Endothelial cell of umbilical vein (primary cell): ENCODE measurements at regions not wholly inside any gene's neighbourhood (a gene's known extent, or its start where the extent isn't known, plus 50 kb on each side); places are given as distances from the start of the nearest gene placed in this dataset.
"Not testable (repeated sequence)": the region's sequence is repeated elsewhere in the genome, so short reads cannot be mapped to it uniquely, and the experiment has no call there.

Experiments used
- BruUV-seq: library from RNA; stranded (reverse); fragments of 400-500 nt; replicated peaks from 2 replicates; lab custom pipeline; 2021; lab: Mats Ljungman, UMichigan
- CTCF ChIA-PET: fragments of 300-600, 350-600 bp; sonication (Branson Sonifier 250); formaldehyde crosslinking; loops from one replicate; lab custom pipeline; 2021; ENCODE audit warnings: antibody characterized with exemption, inconsistent platforms; lab: Charles Lee
- POLR2A ChIA-PET: fragments of 300-600, 350-600 bp; sonication (Branson Sonifier 250); formaldehyde crosslinking; loops from one replicate; lab custom pipeline; 2021; ENCODE audit warnings: antibody characterized with exemption, inconsistent platforms; lab: Charles Lee
- DNase-seq: peaks from one replicate; pipeline ENCODE4 v3.0.0-alpha.2; 2011; ENCODE audit warnings: low read depth, low spot score
- FAIRE-seq: peaks from 2 replicates; lab custom pipeline; 2011; peaks lifted over from hg19 to GRCh38; lab: Jason Lieb, UNC
- H2AFZ ChIP-seq: 2 replicates; pipeline ENCODE4 v1.6.0; 2012; ENCODE audit warnings: low read depth, low read length, control low read depth, inconsistent platforms
- H3K27ac ChIP-seq: 2 replicates; pipeline ENCODE4 v1.5.1; 2011; ENCODE audit warnings: low read depth, mild to moderate bottlenecking, control low read depth, low read length, moderate library complexity; ENCODE audit not compliant: insufficient read depth
- H3K27me3 ChIP-seq, 2 experiments: 2 replicates each; pipeline versions ENCODE4 v1.6.0 to v1.6.1; 2011; ENCODE audit warnings: low read length in 2 of 2, mixed read lengths in 1 of 2; ENCODE audit not compliant: control insufficient read depth in 2 of 2, insufficient read depth in 2 of 2
- H3K36me3 ChIP-seq, 2 experiments: 2 replicates in 1 of 2; 3 replicates in 1 of 2; pipeline ENCODE4 v1.5.1; 2011; ENCODE audit warnings: low read length in 2 of 2, mild to moderate bottlenecking in 1 of 2, moderate library complexity in 1 of 2; ENCODE audit not compliant: control insufficient read depth in 2 of 2, insufficient read depth in 2 of 2; ENCODE audit errors: extremely low read depth in 1 of 2
- H3K4me1 ChIP-seq: 3 replicates; pipeline ENCODE4 v1.5.1; 2011; ENCODE audit warnings: mild to moderate bottlenecking, low read length; ENCODE audit not compliant: control insufficient read depth, insufficient read depth; ENCODE audit errors: extremely low read depth
- H3K4me2 ChIP-seq: 2 replicates; pipeline ENCODE4 v1.6.1; 2011; ENCODE audit warnings: low read length, control low read depth, mixed read lengths; ENCODE audit not compliant: insufficient read depth
- H3K4me3 ChIP-seq, 3 experiments: fragments of 200-600 bp in 1 of 3; sonication (generic), shearing (Covaris generic) in 1 of 3; replicated peaks in 1 of 3; 2 replicates each; pipeline ENCODE4 v1.5.1; 2011 to 2016; ENCODE audit warnings: control low read depth in 3 of 3, low read length in 3 of 3, mild to moderate bottlenecking in 2 of 3, inconsistent platforms in 1 of 3, low read depth in 1 of 3, moderate library complexity in 1 of 3; ENCODE audit not compliant: insufficient read depth in 1 of 3
- H3K79me2 ChIP-seq: 2 replicates; pipeline ENCODE4 v1.6.0; 2012; ENCODE audit warnings: low read length, inconsistent platforms; ENCODE audit not compliant: control insufficient read depth, insufficient read depth
- H3K9ac ChIP-seq: replicated peaks from 2 replicates; pipeline ENCODE3; 2011; ENCODE audit warnings: low read length, control low read depth; ENCODE audit not compliant: insufficient read depth; ENCODE audit errors: extremely low read depth
- H3K9me1 ChIP-seq: replicated peaks from 3 replicates; pipeline ENCODE4 v1.6.0; 2011; ENCODE audit warnings: mild to moderate bottlenecking, low read length; ENCODE audit not compliant: control insufficient read depth, insufficient read depth; ENCODE audit errors: extremely low read depth
- H3K9me3 ChIP-seq: replicated peaks from 2 replicates; pipeline ENCODE4 v1.5.1; 2012; ENCODE audit warnings: low read length, inconsistent platforms; ENCODE audit not compliant: control insufficient read depth, insufficient read depth
- H4K20me1 ChIP-seq: replicated peaks from 2 replicates; pipeline ENCODE3; 2011; ENCODE audit warnings: mild to moderate bottlenecking, low read length; ENCODE audit not compliant: control insufficient read depth, insufficient read depth; ENCODE audit errors: extremely low read depth
- CTCF ChIP-seq, 2 donors: IDR thresholded peaks; 1 replicate in 1 of 2; 2 replicates in 1 of 2; pipeline ENCODE4 v1.5.1; 2011; ENCODE audit warnings: low read length in 2 of 2, mild to moderate bottlenecking in 2 of 2, moderate library complexity in 2 of 2, control low read depth in 1 of 2, inconsistent platforms in 1 of 2, low read depth in 1 of 2; ENCODE audit not compliant: insufficient read depth in 1 of 2; ENCODE audit errors: extremely low read depth in 1 of 2
- EZH2 ChIP-seq: IDR thresholded peaks from 2 replicates; pipeline ENCODE4 v1.6.1; 2012; ENCODE audit warnings: borderline replicate concordance, low read depth, mild to moderate bottlenecking, moderate library complexity, low read length, inconsistent platforms; ENCODE audit not compliant: severe bottlenecking
- FOS ChIP-seq: IDR thresholded peaks from 2 replicates; pipeline ENCODE4 v1.6.1; 2011; ENCODE audit warnings: mild to moderate bottlenecking, low read length, moderate library complexity, borderline replicate concordance; ENCODE audit not compliant: insufficient read depth
- GATA2 ChIP-seq: IDR thresholded peaks from 2 replicates; pipeline ENCODE4 v1.7.0; 2011; ENCODE audit warnings: low read depth, mild to moderate bottlenecking, moderate library complexity, mixed read lengths, low read length; ENCODE audit not compliant: insufficient read length, insufficient read depth
- JUN ChIP-seq: IDR thresholded peaks from 2 replicates; pipeline ENCODE4 v1.6.1; 2011; ENCODE audit warnings: borderline replicate concordance, low read depth; ENCODE audit not compliant: insufficient read length, insufficient read depth
- MAX ChIP-seq: IDR thresholded peaks from 2 replicates; pipeline ENCODE4 v1.6.1; 2011; ENCODE audit not compliant: insufficient read depth, insufficient read length
- MYC ChIP-seq: IDR thresholded peaks from one replicate; pipeline ENCODE4 v1.6.1; 2011; ENCODE audit warnings: mild to moderate bottlenecking, low read depth, low read length
- POLR2A ChIP-seq: IDR thresholded peaks from 2 replicates; pipeline ENCODE4 v1.6.1; 2012; ENCODE audit warnings: low read depth, mild to moderate bottlenecking, control low read depth, low read length
- POLR2AphosphoS5 ChIP-seq: IDR thresholded peaks from 2 replicates; pipeline ENCODE4 v1.6.1; 2012; ENCODE audit warnings: low read depth, mild to moderate bottlenecking, control low read depth, low read length, moderate library complexity; ENCODE audit not compliant: insufficient read depth
- dilution Hi-C: fragments of 300-500 bp; cut with MboI; formaldehyde crosslinking; loops from one replicate; pipeline ENCODE4 v1.15.0; 2019; ENCODE audit warnings: low sequenced_read_pairs; ENCODE audit not compliant: extremely low pct_ligation_motif_present
- intact Hi-C: fragments of 100-400 bp; cut with micrococcal nuclease; formaldehyde crosslinking; loops from one replicate; pipeline ENCODE4 v1.10.0; 2022

GRCh38 chr5:143980506-143980905, 168.5 kb downstream of the HMHB1 start:
- DNase-seq, result no peak
- H3K27me3 ChIP-seq, result no peaks in the 10 kb centered on the region
- H3K27ac ChIP-seq, result no peak overlapping the region
- H3K9me1 ChIP-seq, result no peaks in the 10 kb centered on the region
- no peaks in the 10 kb centered on the region for H4K20me1 ChIP-seq
- no peak overlapping the region for H3K4me2 ChIP-seq
- no peaks in the 10 kb centered on the region for H3K79me2 ChIP-seq
- no peaks in the 10 kb centered on the region for H3K9me3 ChIP-seq
- ChIA-PET POLR2A (no interaction called here), CTCF (no interaction called here)
- dilution Hi-C loops (no loop called here), intact Hi-C loops (no loop called here)
- H3K4me1 ChIP-seq, result peaks cover 16% of the 10 kb centered on the region
- no TSS peak for BruUV-seq
- H3K9ac ChIP-seq, result no peak overlapping the region
- TF ChIP-seq FOS, result no peak
- no peak for TF ChIP-seq CTCF (IDR thresholded peaks at IDR 0.05; ENCODE audit: extremely low read depth in 1 of 2, insufficient read depth in 1 of 2, low read depth in 1 of 2, low read length in 2 of 2)
- TF ChIP-seq POLR2A, result no peak
- TF ChIP-seq POLR2AphosphoS5, result no peak
- TF ChIP-seq JUN, result no peak
- no peak for TF ChIP-seq MAX
- no peak for TF ChIP-seq EZH2
- TF ChIP-seq MYC, result no peak
- no peak for TF ChIP-seq GATA2
- FAIRE-seq, result no peak
- no peak overlapping the region for H2AFZ ChIP-seq
- H3K4me3 ChIP-seq, result no peak overlapping the region
- H3K36me3 ChIP-seq, result no peaks in the 10 kb centered on the region

- dilution Hi-C loops, intact Hi-C loops: not testable (repeated sequence)
- H3K4me1 ChIP-seq, result peaks cover 27% of the 10 kb centered on the region
These were observed 171.0 kb downstream of the HMHB1 start for GRCh38 chr5:143982957-143983356.

More at GRCh38 chr5:143982957-143983356, 171.0 kb downstream of the HMHB1 start:
- CTCF ChIA-PET, result interaction anchor here (0.7 kb wide), 1 partner anchor 160 kb away, joined by 3 read pairs; no protein-coding TSS in a partner anchor
- H2AFZ ChIP-seq, POLR2A ChIA-PET, H3K27ac ChIP-seq, H3K9me3 ChIP-seq, H3K4me2 ChIP-seq, H3K79me2 ChIP-seq, H3K27me3 ChIP-seq, H4K20me1 ChIP-seq, H3K9ac ChIP-seq, H3K4me3 ChIP-seq, DNase-seq, FAIRE-seq, H3K36me3 ChIP-seq, H3K9me1 ChIP-seq, BruUV-seq: not testable (repeated sequence)
